ENCODE measurements at regions not wholly inside any gene's neighbourhood (a gene's known extent, or its start where the extent isn't known, plus 50 kb on each side); places are given as distances from the start of the nearest gene placed in this dataset.

GRCh38 chr9:103713631-103714030 is 380.5 kb upstream of the SMC2 start:
- Histone ChIP-seq H3K27me3 (ENCODE audit: control insufficient read depth in 2 of 2, insufficient read depth in 2 of 2, low read length in 2 of 2) (no peaks in the 10 kb centered on the region), H3K9me1 (ENCODE audit: control insufficient read depth, insufficient read depth, low read length) (no peaks in the 10 kb centered on the region), H3K4me3 (no peak overlapping the region), H4K20me1 (replicated peaks; ENCODE audit: control insufficient read depth, insufficient read depth, low read length) (no peaks in the 10 kb centered on the region), H3K27ac (ENCODE audit: extremely low read depth, low read depth, low read length) (no peak overlapping the region), H3K79me2 (ENCODE audit: control insufficient read depth, insufficient read depth, low read length) (no peaks in the 10 kb centered on the region), H2AFZ (ENCODE audit: low read depth, low read length) (no peak overlapping the region), H3K4me2 (ENCODE audit: insufficient read depth, low read length) (no peak overlapping the region), H3K36me3 (ENCODE audit: control insufficient read depth, insufficient read depth, low read length) (no peaks in the 10 kb centered on the region), H3K9me3 (replicated peaks; ENCODE audit: control insufficient read depth, insufficient read depth, low read depth, low read length) (no peaks in the 10 kb centered on the region), H3K4me1 (replicated peaks in 1 of 2; ENCODE audit: control insufficient read depth in 2 of 2, insufficient read depth in 2 of 2, low read length in 2 of 2) (no peaks in the 10 kb centered on the region), H3K9ac (ENCODE audit: insufficient read depth in 1 of 2, low read depth in 2 of 2, low read length in 2 of 2) (no peak overlapping the region)
- CTCF ChIA-PET (ENCODE audit: low intra/inter-chr PET ratio), result no interaction called here
- no TSS peak for BruUV-seq (replicated peaks)
- TF ChIP-seq ZNF512 (tag; IDR thresholded peaks at IDR 0.05), result no peak
- WGBS (ENCODE audit: insufficient coverage, low coverage, missing lambda C conversion rate), result 13% methylated on average over 3 of the region's 3 CpGs
- no peak for FAIRE-seq
- DNase-seq (ENCODE audit: extremely low read depth in 1 of 4, low spot score in 3 of 4), result no peak
- POLR2A ChIA-PET, result no interaction called here
- in situ Hi-C loops (cut with MboI) (no loop called here), intact Hi-C loops (cut with micrococcal nuclease) (no loop called here)
- no peak for ATAC-seq

GRCh38 chr9:103714992-103715391 is 379.1 kb upstream of the SMC2 start:
- no TSS peak for BruUV-seq (replicated peaks)
- 0% methylated on average over 1 of the region's 1 CpG for WGBS (ENCODE audit: insufficient coverage, low coverage, missing lambda C conversion rate)
- TF ChIP-seq POLR2A (conservative IDR thresholded peaks at IDR 0.05) (no peak), DACH1 (IDR thresholded peaks at IDR 0.05; ENCODE audit: partially characterized antibody) (no peak), THRB (CRISPR knock-in tag; conservative IDR thresholded peaks at IDR 0.05) (no peak), PREB (CRISPR knock-in tag; IDR thresholded peaks at IDR 0.05) (no peak), TARDBP (IDR thresholded peaks at IDR 0.05) (no peak), ZNF583 (CRISPR knock-in tag; IDR thresholded peaks at IDR 0.05) (no peak), THRAP3 (IDR thresholded peaks at IDR 0.05; ENCODE audit: borderline replicate concordance) (no peak), NCOA2 (IDR thresholded peaks at IDR 0.05; ENCODE audit: partially characterized antibody in 2 of 2) (no peak), DLX4 (CRISPR knock-in tag; IDR thresholded peaks at IDR 0.05) (no peak), ZNF445 (CRISPR knock-in tag; IDR thresholded peaks at IDR 0.05; ENCODE audit: low read depth) (no peak), ZNF311 (CRISPR knock-in tag; IDR thresholded peaks at IDR 0.05) (no peak), MAFF (IDR thresholded peaks at IDR 0.05; ENCODE audit: low read length) (no peak), SAFB2 (IDR thresholded peaks at IDR 0.05; ENCODE audit: borderline replicate concordance, low read depth, low read length, severe bottlenecking) (no peak), MTA2 (IDR thresholded peaks at IDR 0.05; ENCODE audit: low read depth) (no peak)

More at GRCh38 chr9:103714992-103715391, 379.1 kb upstream of the SMC2 start:
- POLR2A ChIA-PET, result no interaction called here
- H3K4me3 ChIP-seq, result no peak overlapping the region
- no peak for DNase-seq (ENCODE audit: extremely low read depth in 1 of 4, low spot score in 3 of 4)
- intact Hi-C loops (cut with micrococcal nuclease) (no loop called here), in situ Hi-C loops (cut with MboI) (no loop called here)
- CTCF ChIA-PET (ENCODE audit: low intra/inter-chr PET ratio), result interaction anchor here (0.7 kb wide), 1 partner anchor 13 kb away, joined by 3 read pairs; no protein-coding TSS in a partner anchor
- ATAC-seq, result no peak
- H3K79me2 ChIP-seq (ENCODE audit: control insufficient read depth, insufficient read depth, low read length), result no peaks in the 10 kb centered on the region
- H4K20me1 ChIP-seq (replicated peaks; ENCODE audit: control insufficient read depth, insufficient read depth, low read length), result no peaks in the 10 kb centered on the region
- no peak for FAIRE-seq
- no peak overlapping the region for H3K27ac ChIP-seq (ENCODE audit: extremely low read depth, low read depth, low read length)
- H3K36me3 ChIP-seq (ENCODE audit: control insufficient read depth, insufficient read depth, low read length), result no peaks in the 10 kb centered on the region
- no peak overlapping the region for H2AFZ ChIP-seq (ENCODE audit: low read depth, low read length)
- H3K4me1 ChIP-seq (replicated peaks in 1 of 2; ENCODE audit: control insufficient read depth in 2 of 2, insufficient read depth in 2 of 2, low read length in 2 of 2), result no peaks in the 10 kb centered on the region
- no peaks in the 10 kb centered on the region for H3K9me3 ChIP-seq (replicated peaks; ENCODE audit: control insufficient read depth, insufficient read depth, low read depth, low read length)
- H3K4me2 ChIP-seq (ENCODE audit: insufficient read depth, low read length), result no peak overlapping the region
- no peak overlapping the region for H3K9ac ChIP-seq (ENCODE audit: insufficient read depth in 1 of 2, low read depth in 2 of 2, low read length in 2 of 2)
- H3K9me1 ChIP-seq (ENCODE audit: control insufficient read depth, insufficient read depth, low read length), result no peaks in the 10 kb centered on the region
- no peaks in the 10 kb centered on the region for H3K27me3 ChIP-seq (ENCODE audit: control insufficient read depth in 2 of 2, insufficient read depth in 2 of 2, low read length in 2 of 2)
